ENCODE measurements at regions not wholly inside any gene's neighbourhood (a gene's known extent, or its start where the extent isn't known, plus 50 kb on each side); places are given as distances from the start of the nearest gene placed in this dataset.
"Not testable (repeated sequence)": the region's sequence is repeated elsewhere in the genome, so short reads cannot be mapped to it uniquely, and the experiment has no call there.

- DNase-seq (ENCODE audit: low read depth) = no peak
Observed at GRCh38 chr22:33221568-33221967, 163.4 kb upstream of the SYN3 start.

- no peak for DNase-seq (ENCODE audit: low read depth)
Observed at GRCh38 chr22:33220476-33221080, 162.4 kb upstream of the SYN3 start.

GRCh38 chr22:33219648-33220384, 161.6 kb upstream of the SYN3 start:
- no peak for DNase-seq (ENCODE audit: low read depth)

GRCh38 chr22:33213383-33214075, 155.3 kb upstream of the SYN3 start:
- no peak for DNase-seq (ENCODE audit: low read depth)

- DNase-seq (ENCODE audit: low read depth) = peak; percentile 8
Observed at GRCh38 chr22:33209930-33210784, 152.0 kb upstream of the SYN3 start.

GRCh38 chr22:33204408-33204807, 146.2 kb upstream of the SYN3 start:
- DNase-seq (ENCODE audit: low read depth) = no peak

GRCh38 chr22:33202455-33202854, 144.3 kb upstream of the SYN3 start:
- DNase-seq (ENCODE audit: low read depth) = no peak

- DNase-seq (ENCODE audit: low read depth) = no peak
Observed at GRCh38 chr22:33194529-33195077, 136.4 kb upstream of the SYN3 start.

- DNase-seq (ENCODE audit: low read depth) = no peak
Observed at GRCh38 chr22:33192156-33192555, 134.0 kb upstream of the SYN3 start.

GRCh38 chr22:33188326-33188725, 130.1 kb upstream of the SYN3 start:
- DNase-seq (ENCODE audit: low read depth) = no peak

- DNase-seq (ENCODE audit: low read depth) = no peak
Observed at GRCh38 chr22:33186816-33187215, 128.6 kb upstream of the SYN3 start.

GRCh38 chr22:33180356-33180755, 122.2 kb upstream of the SYN3 start:
- DNase-seq (ENCODE audit: low read depth) = no peak

- DNase-seq (ENCODE audit: low read depth) = no peak
Observed at GRCh38 chr22:33167998-33168790, 110.0 kb upstream of the SYN3 start.

GRCh38 chr22:33166206-33166605, 108.0 kb upstream of the SYN3 start:
- no peak for DNase-seq (ENCODE audit: low read depth)

- DNase-seq (ENCODE audit: low read depth) = no peak
Observed at GRCh38 chr22:33163815-33164214, 105.6 kb upstream of the SYN3 start.

- no peak for DNase-seq (ENCODE audit: low read depth)
Observed at GRCh38 chr22:33162196-33162595, 104.0 kb upstream of the SYN3 start.

- no peak for DNase-seq (ENCODE audit: low read depth)
Observed at GRCh38 chr22:33160525-33160924, 102.3 kb upstream of the SYN3 start.

- DNase-seq (ENCODE audit: low read depth) = not testable (repeated sequence)
Observed at GRCh38 chr22:33154967-33155366, 96.8 kb upstream of the SYN3 start.

- no peak for DNase-seq (ENCODE audit: low read depth)
Observed at GRCh38 chr22:33149611-33150010, 91.4 kb upstream of the SYN3 start.

GRCh38 chr22:33144721-33145120, 86.5 kb upstream of the SYN3 start:
- DNase-seq (ENCODE audit: low read depth) = no peak

Measured in fibroblast of the conjunctiva (primary cell).